ENCODE measurements at regions not wholly inside any gene's neighbourhood (a gene's known extent, or its start where the extent isn't known, plus 50 kb on each side); places are given as distances from the start of the nearest gene placed in this dataset.

DNA sequence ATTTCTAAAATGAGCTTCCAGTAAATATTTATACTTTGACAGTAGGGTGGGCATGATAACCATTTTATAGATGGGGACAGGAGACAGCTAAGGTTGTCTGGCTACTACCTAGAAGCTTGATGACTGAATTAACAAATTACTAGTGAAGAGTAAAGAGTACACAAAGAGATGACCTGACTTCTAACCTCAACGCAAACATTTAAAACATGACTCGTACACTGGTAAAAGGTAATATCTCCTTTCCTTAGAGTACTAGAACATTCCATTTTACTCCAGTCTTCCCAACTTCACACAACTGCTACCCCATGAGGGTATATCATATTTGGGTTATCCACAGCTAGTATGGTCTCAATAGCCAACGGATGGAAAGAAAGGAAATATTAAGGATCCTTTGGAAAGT, 258.9 kb downstream of the FOXO1 start:
- DNase-seq (ENCODE audit: low read depth), result no peak
- H3K4me3 ChIP-seq (ENCODE audit: low read depth, low read length), result no peak overlapping the region
- TF ChIP-seq, protein P1, sequence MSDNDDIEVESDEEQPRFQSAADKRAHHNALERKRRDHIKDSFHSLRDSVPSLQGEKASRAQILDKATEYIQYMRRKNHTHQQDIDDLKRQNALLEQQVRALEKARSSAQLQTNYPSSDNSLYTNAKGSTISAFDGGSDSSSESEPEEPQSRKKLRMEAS (IDR thresholded peaks at IDR 0.05; ENCODE audit: low read depth, low read length), result no peak
- TF ChIP-seq MYC (IDR thresholded peaks at IDR 0.05; ENCODE audit: low read depth, low read length) (no peak), POLR2A (IDR thresholded peaks at IDR 0.05; ENCODE audit: extremely low read depth, insufficient read length) (no peak)
- TF ChIP-seq, protein P2, sequence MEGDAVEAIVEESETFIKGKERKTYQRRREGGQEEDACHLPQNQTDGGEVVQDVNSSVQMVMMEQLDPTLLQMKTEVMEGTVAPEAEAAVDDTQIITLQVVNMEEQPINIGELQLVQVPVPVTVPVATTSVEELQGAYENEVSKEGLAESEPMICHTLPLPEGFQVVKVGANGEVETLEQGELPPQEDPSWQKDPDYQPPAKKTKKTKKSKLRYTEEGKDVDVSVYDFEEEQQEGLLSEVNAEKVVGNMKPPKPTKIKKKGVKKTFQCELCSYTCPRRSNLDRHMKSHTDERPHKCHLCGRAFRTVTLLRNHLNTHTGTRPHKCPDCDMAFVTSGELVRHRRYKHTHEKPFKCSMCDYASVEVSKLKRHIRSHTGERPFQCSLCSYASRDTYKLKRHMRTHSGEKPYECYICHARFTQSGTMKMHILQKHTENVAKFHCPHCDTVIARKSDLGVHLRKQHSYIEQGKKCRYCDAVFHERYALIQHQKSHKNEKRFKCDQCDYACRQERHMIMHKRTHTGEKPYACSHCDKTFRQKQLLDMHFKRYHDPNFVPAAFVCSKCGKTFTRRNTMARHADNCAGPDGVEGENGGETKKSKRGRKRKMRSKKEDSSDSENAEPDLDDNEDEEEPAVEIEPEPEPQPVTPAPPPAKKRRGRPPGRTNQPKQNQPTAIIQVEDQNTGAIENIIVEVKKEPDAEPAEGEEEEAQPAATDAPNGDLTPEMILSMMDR (IDR thresholded peaks at IDR 0.05; ENCODE audit: low read depth, low read length), result no peak

DNA sequence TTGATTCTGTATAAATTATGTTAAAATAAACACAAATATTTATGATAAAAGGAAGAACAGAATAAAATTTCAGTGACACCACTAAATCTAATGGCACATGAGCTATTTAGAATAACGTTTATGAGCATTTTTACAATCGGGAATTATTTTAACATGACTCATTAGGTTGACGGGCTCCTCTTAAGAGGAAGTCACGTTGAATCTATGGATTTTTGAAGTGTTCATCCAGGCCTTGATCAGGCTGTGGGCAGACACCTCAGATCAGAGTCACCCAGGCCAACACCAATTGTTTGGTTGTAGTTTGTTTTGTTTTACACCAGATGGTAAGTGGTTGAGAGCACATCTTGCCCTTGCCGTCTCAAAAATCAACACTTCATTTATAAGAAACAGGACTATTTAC, 257.8 kb downstream of the FOXO1 start:
- no peak for TF ChIP-seq MYC (IDR thresholded peaks at IDR 0.05; ENCODE audit: low read depth, low read length)
- TF ChIP-seq POLR2A (IDR thresholded peaks at IDR 0.05; ENCODE audit: extremely low read depth, insufficient read length), result no peak
- TF ChIP-seq, protein P2 (IDR thresholded peaks at IDR 0.05; ENCODE audit: low read depth, low read length), result no peak
- TF ChIP-seq, protein P1 (IDR thresholded peaks at IDR 0.05; ENCODE audit: low read depth, low read length), result no peak
- peak; percentile 41 for DNase-seq (ENCODE audit: low read depth)
- no peak overlapping the region for H3K4me3 ChIP-seq (ENCODE audit: low read depth, low read length)

DNA sequence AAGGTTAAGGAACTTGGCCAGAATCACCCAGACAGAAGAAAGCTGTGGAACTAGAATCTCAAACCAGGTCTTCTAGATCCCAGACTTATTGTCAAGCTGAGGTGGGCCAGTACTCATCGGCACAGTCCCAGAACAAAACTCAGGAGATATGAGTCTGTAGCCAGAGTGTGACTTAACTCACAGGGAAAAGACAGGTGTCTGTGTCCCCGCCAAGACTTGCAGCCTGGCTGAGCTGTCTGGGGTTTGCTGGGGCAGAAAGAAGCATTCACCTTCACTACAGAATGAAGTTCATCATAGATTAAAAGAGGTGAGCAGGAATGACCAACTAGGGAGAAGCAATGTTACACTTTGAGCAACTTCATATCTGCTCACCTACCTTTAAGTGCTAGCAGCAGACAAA, 257.2 kb downstream of the FOXO1 start:
- H3K4me3 ChIP-seq (ENCODE audit: low read depth, low read length), result no peak overlapping the region
- TF ChIP-seq POLR2A (IDR thresholded peaks at IDR 0.05; ENCODE audit: extremely low read depth, insufficient read length), result no peak
- DNase-seq (ENCODE audit: low read depth), result no peak

DNA sequence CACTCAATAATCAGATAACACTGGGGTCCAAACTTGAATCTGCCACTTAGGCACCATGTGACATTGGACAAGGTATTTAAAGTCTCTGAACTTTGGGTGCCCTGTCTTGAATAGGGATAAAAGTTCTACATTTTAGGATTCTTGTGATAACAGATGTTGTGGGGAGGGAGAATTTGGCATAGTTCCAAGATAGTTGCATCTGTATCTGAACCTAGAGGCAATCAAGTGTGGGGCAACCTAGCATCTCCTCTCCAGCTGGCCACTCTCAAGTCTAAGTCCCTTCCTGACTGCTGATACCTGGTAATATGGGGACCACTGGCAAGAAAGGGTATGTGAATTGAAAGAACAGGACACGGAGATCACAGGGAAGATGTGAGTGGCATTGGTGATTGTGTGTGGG, 256.1 kb downstream of the FOXO1 start:
- no peak for DNase-seq (ENCODE audit: low read depth)
- TF ChIP-seq, protein P2 (IDR thresholded peaks at IDR 0.05; ENCODE audit: low read depth, low read length), result no peak
- no peak for TF ChIP-seq POLR2A (IDR thresholded peaks at IDR 0.05; ENCODE audit: extremely low read depth, insufficient read length)
- TF ChIP-seq, protein P1 (IDR thresholded peaks at IDR 0.05; ENCODE audit: low read depth, low read length), result no peak
- TF ChIP-seq MYC (IDR thresholded peaks at IDR 0.05; ENCODE audit: low read depth, low read length), result no peak
- H3K4me3 ChIP-seq (ENCODE audit: low read depth, low read length), result no peak overlapping the region

DNA sequence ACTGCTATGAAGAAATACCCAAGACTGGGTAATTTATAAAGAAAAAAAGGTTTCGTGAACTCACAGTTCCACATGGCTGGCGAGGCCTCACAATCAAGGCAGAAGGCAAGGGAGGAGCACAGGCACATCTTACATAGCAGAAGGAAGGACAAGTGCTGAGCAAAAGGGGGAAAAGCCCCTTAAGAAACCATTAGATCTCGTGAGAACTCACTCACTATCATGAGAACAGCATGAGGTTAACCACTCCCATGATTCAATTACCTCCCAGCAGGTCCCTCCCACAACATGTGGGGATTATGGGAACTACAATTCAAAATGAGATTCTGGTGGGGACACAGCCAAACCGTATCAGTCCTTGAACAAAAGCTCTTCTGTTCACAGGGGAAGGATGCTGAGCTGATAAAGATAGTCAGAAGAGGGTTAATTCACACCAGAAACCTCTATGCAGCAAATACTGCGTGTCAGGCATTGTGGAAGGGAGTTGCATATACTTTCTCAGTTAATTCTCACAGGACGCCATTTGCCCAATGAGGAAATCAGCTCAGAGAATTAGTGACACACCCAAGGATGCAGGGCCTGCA, 246.2 kb downstream of the FOXO1 start:
- TF ChIP-seq POLR2A (IDR thresholded peaks at IDR 0.05; ENCODE audit: extremely low read depth, insufficient read length) (no peak), MYC (IDR thresholded peaks at IDR 0.05; ENCODE audit: low read depth, low read length) (no peak)
- TF ChIP-seq, protein P1 (IDR thresholded peaks at IDR 0.05; ENCODE audit: low read depth, low read length), result no peak
- no peak for DNase-seq (ENCODE audit: low read depth)
- no peak overlapping the region for H3K4me3 ChIP-seq (ENCODE audit: low read depth, low read length)

DNA sequence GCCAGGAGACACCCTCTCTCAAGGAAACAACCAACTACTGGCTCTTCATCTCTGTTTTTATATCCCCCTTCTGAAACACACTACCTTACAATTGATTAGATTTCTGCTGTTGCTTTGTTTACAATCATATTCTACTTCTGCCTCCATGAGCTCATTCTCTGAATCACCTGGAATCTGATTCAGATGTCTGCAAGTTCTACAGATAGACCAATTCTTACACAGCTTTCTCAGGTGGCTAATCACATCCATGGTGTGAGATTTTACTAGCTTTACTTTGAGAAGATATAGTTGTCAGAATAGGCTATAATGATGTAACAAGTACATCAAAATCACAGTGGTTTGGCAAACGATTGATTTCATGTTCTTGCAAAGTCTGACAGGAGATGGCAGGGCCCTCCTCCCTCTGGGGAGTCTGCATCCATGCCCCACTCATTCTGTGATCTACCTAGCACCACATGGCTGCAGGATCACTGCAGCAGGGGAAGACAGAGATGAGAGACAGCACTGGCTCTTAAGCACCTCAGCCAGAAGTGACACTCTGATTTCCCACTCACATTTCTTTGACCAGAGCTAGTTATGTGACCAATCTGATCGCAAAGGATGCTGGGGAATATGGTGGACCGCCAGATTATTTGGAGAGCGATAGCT, 243.7 kb downstream of the FOXO1 start:
- no peak for DNase-seq (ENCODE audit: low read depth)
- no peak overlapping the region for H3K4me3 ChIP-seq (ENCODE audit: low read depth, low read length)
- TF ChIP-seq POLR2A (IDR thresholded peaks at IDR 0.05; ENCODE audit: extremely low read depth, insufficient read length) (no peak), MYC (IDR thresholded peaks at IDR 0.05; ENCODE audit: low read depth, low read length) (no peak)
- TF ChIP-seq, protein P1 (IDR thresholded peaks at IDR 0.05; ENCODE audit: low read depth, low read length), result no peak
- TF ChIP-seq, protein P2 (IDR thresholded peaks at IDR 0.05; ENCODE audit: low read depth, low read length), result no peak

All from NB4 (cell line).